HepG2 (cell line): ENCODE measurements at regions not wholly inside any gene's neighbourhood (a gene's known extent, or its start where the extent isn't known, plus 50 kb on each side); places are given as distances from the start of the nearest gene placed in this dataset.
"Not testable (repeated sequence)": the region's sequence is repeated elsewhere in the genome, so short reads cannot be mapped to it uniquely, and the experiment has no call there.

Experiments used
- CEBPB ChIP-seq: IDR thresholded peaks from 2 replicates; pipeline ENCODE4 v1.6.1; 2011; ENCODE audit warnings: low read depth, low read length, improper control_type of control experiment, borderline replicate concordance
- CTCF ChIP-seq: sonication (generic); formaldehyde crosslinking; IDR thresholded peaks from 2 replicates; pipeline ENCODE4 v1.5.0; 2020; ENCODE audit warnings: mild to moderate bottlenecking, missing genetic modification reagents, moderate library complexity
- JUNB ChIP-seq: sonication (generic); formaldehyde crosslinking; IDR thresholded peaks from 2 replicates; pipeline ENCODE4 v1.8.0; 2022; ENCODE audit warnings: missing genetic modification reagents, mild to moderate bottlenecking, borderline replicate concordance
- MXI1 ChIP-seq: IDR thresholded peaks from 3 replicates; pipeline ENCODE4 v1.6.1; 2012; ENCODE audit warnings: low read depth, low read length, inconsistent platforms, borderline replicate concordance
- MYC ChIP-seq: sonication (generic); formaldehyde crosslinking; IDR thresholded peaks from 2 replicates; pipeline ENCODE4 v1.9.0; 2021; ENCODE audit warnings: missing genetic modification reagents, borderline replicate concordance

- not testable (repeated sequence) for TF ChIP-seq MXI1; MYC (CRISPR knock-in tag); CEBPB; JUNB (CRISPR knock-in tag); CTCF (CRISPR knock-in tag)
Measured at GRCh38 chr16:22584459-22584858, 73.8 kb downstream of the NPIPB5 start.
